Neural cell (in vitro differentiated cells): ENCODE measurements at regions not wholly inside any gene's neighbourhood (a gene's known extent, or its start where the extent isn't known, plus 50 kb on each side); places are given as distances from the start of the nearest gene placed in this dataset.

Experiments
- H2AFZ ChIP-seq: fragments of 200-600, 300-800 bp; sonication (generic), shearing (Covaris generic); 2 replicates; pipeline ENCODE4 v1.6.0; 2014; ENCODE audit warnings: low read depth, mild to moderate bottlenecking, antibody characterized with exemption, low read length, moderate library complexity
- H3F3A ChIP-seq: fragments of 200-600 bp; shearing (Covaris generic); 2 replicates; pipeline ENCODE4 v1.6.1; 2016; ENCODE audit warnings: mild to moderate bottlenecking, moderate library complexity, mixed read lengths, antibody characterized with exemption, low read length; ENCODE audit not compliant: insufficient read depth, poor library complexity, severe bottlenecking
- H3K27ac ChIP-seq: fragments of 200-600, 300-800 bp; sonication (generic), shearing (Covaris generic); 2 replicates; pipeline ENCODE4 v1.5.1; 2014; ENCODE audit warnings: mild to moderate bottlenecking, low read length, moderate library complexity
- H3K27me3 ChIP-seq: fragments of 300-800, 200-600 bp; sonication (generic), shearing (Covaris generic); 2 replicates; pipeline ENCODE4 v1.6.0; 2014; ENCODE audit warnings: mild to moderate bottlenecking, low read depth, low read length, moderate library complexity; ENCODE audit not compliant: insufficient read depth
- H3K36me3 ChIP-seq: fragments of 300-800, 200-600 bp; sonication (generic), shearing (Covaris generic); 2 replicates; pipeline ENCODE4 v1.5.1; 2014; ENCODE audit warnings: mild to moderate bottlenecking, antibody characterized with exemption, low read length, moderate library complexity; ENCODE audit not compliant: insufficient read depth
- H3K4me2 ChIP-seq: fragments of 300-800, 200-600 bp; sonication (generic), shearing (Covaris generic); 2 replicates; pipeline ENCODE4 v1.6.0; 2014; ENCODE audit warnings: mild to moderate bottlenecking, low read length
- H3K4me3 ChIP-seq: fragments of 300-800, 200-600 bp; sonication (generic), shearing (Covaris generic); 2 replicates; pipeline ENCODE4 v1.5.1; 2014; ENCODE audit warnings: mild to moderate bottlenecking, low read length, moderate library complexity
- H3K79me2 ChIP-seq: fragments of 200-600 bp; shearing (Covaris generic); replicated peaks from 2 replicates; pipeline ENCODE4 v1.6.0; 2014; ENCODE audit warnings: mild to moderate bottlenecking, low read length, moderate library complexity; ENCODE audit not compliant: insufficient read depth
- H3K9ac ChIP-seq: fragments of 300-800, 200-600 bp; sonication (generic), shearing (Covaris generic); 2 replicates; pipeline ENCODE4 v1.6.1; 2016; ENCODE audit warnings: mild to moderate bottlenecking, low read length, mixed read lengths
- H3K9me2 ChIP-seq: fragments of 200-600 bp; shearing (Covaris generic); 2 replicates; pipeline ENCODE4 v1.6.1; 2016; ENCODE audit warnings: mild to moderate bottlenecking, low read length, mixed read lengths; ENCODE audit not compliant: insufficient read depth
- H3K9me3 ChIP-seq: fragments of 200-600, 300-800 bp; sonication (generic), shearing (Covaris generic); 2 replicates; pipeline ENCODE4 v1.6.1; 2016; ENCODE audit warnings: mild to moderate bottlenecking, mixed run types, low read length, moderate library complexity, mixed read lengths
- H4K20me1 ChIP-seq: fragments of 200-600 bp; shearing (Covaris generic); 2 replicates; pipeline ENCODE4 v1.6.1; 2016; ENCODE audit warnings: mild to moderate bottlenecking, mixed run types; ENCODE audit not compliant: insufficient read depth
- CTCF ChIP-seq: fragments of 450-650 bp; IDR thresholded peaks from 2 replicates; pipeline ENCODE4 v1.5.1; 2014; ENCODE audit warnings: antibody characterized with exemption, mild to moderate bottlenecking, moderate library complexity; ENCODE audit not compliant: poor library complexity, severe bottlenecking
- EP300 ChIP-seq: fragments of 450-650 bp; conservative IDR thresholded peaks from 2 replicates; pipeline ENCODE4 v1.6.1; 2014; ENCODE audit warnings: antibody characterized with exemption, mild to moderate bottlenecking, moderate library complexity; ENCODE audit not compliant: poor library complexity, severe bottlenecking
- EZH2 ChIP-seq: fragments of 200-600, 300-800 bp; shearing (Covaris generic), sonication (generic); IDR thresholded peaks from 2 replicates; pipeline ENCODE4 v1.6.1; 2014; ENCODE audit warnings: antibody characterized with exemption, low read length, borderline replicate concordance, mild to moderate bottlenecking; ENCODE audit not compliant: insufficient read depth, poor library complexity, severe bottlenecking
- MXI1 ChIP-seq: fragments of 450-650 bp; conservative IDR thresholded peaks from 2 replicates; pipeline ENCODE4 v1.6.1; 2014; ENCODE audit warnings: antibody characterized with exemption, mild to moderate bottlenecking; ENCODE audit not compliant: poor library complexity, severe bottlenecking
- POLR2AphosphoS5 ChIP-seq: IDR thresholded peaks from 2 replicates; pipeline ENCODE4 v1.6.1; 2012
- RAD21 ChIP-seq: fragments of 450-650 bp; conservative IDR thresholded peaks from 2 replicates; pipeline ENCODE4 v1.6.1; 2014; ENCODE audit warnings: antibody characterized with exemption, mild to moderate bottlenecking, moderate library complexity
- REST ChIP-seq: IDR thresholded peaks from 2 replicates; pipeline ENCODE4 v1.6.1; 2012; ENCODE audit warnings: borderline replicate concordance
- SMC3 ChIP-seq: fragments of 450-650 bp; conservative IDR thresholded peaks from 2 replicates; pipeline ENCODE4 v1.6.1; 2014; ENCODE audit warnings: antibody characterized with exemption, mild to moderate bottlenecking, moderate library complexity; ENCODE audit not compliant: poor library complexity
- TAF1 ChIP-seq: IDR thresholded peaks from 2 replicates; pipeline ENCODE4 v1.6.1; 2012; ENCODE audit warnings: low read depth

- Histone ChIP-seq H3K4me3 (no peak overlapping the region), H3K4me2 (no peak overlapping the region), H3K9ac (no peak overlapping the region)
These were observed 231.7 kb downstream of the FOXL1 start for GRCh38 chr16:86810062-86810461.

GRCh38 chr16:86812363-86812970 is 234.1 kb downstream of the FOXL1 start:
- no peak overlapping the region for H3K4me3 ChIP-seq
- no peak overlapping the region for H3K9ac ChIP-seq
- H3K9me2 ChIP-seq: no peaks in the 10 kb centered on the region
- no peaks in the 10 kb centered on the region for H3K27me3 ChIP-seq
- H3K27ac ChIP-seq: no peak overlapping the region
- no peaks in the 10 kb centered on the region for H3F3A ChIP-seq
- H3K79me2 ChIP-seq: no peaks in the 10 kb centered on the region
- H3K4me2 ChIP-seq: no peak overlapping the region
- no peak overlapping the region for H2AFZ ChIP-seq
- no peaks in the 10 kb centered on the region for H3K9me3 ChIP-seq
- no peaks in the 10 kb centered on the region for H3K36me3 ChIP-seq
- H4K20me1 ChIP-seq: no peaks in the 10 kb centered on the region
- no peak for TF ChIP-seq REST
- TF ChIP-seq EP300: no peak
- no peak for TF ChIP-seq EZH2
- TF ChIP-seq CTCF: no peak
- TF ChIP-seq RAD21: no peak

More at GRCh38 chr16:86810062-86810461, 231.7 kb downstream of the FOXL1 start:
- Histone ChIP-seq H3K79me2 (no peaks in the 10 kb centered on the region), H3K9me3 (no peaks in the 10 kb centered on the region), H3F3A (no peaks in the 10 kb centered on the region), H2AFZ (no peak overlapping the region), H3K27me3 (no peaks in the 10 kb centered on the region), H4K20me1 (no peaks in the 10 kb centered on the region), H3K27ac (no peak overlapping the region), H3K9me2 (no peaks in the 10 kb centered on the region), H3K36me3 (no peaks in the 10 kb centered on the region)
- TF ChIP-seq EZH2 (no peak), RAD21 (no peak), CTCF (no peak), REST (no peak), SMC3 (no peak), MXI1 (no peak), EP300 (no peak), POLR2AphosphoS5 (no peak), TAF1 (no peak)
